Vagina (tissue), 2 donors: ENCODE measurements at regions not wholly inside any gene's neighbourhood (a gene's known extent, or its start where the extent isn't known, plus 50 kb on each side); places are given as distances from the start of the nearest gene placed in this dataset.

Experiments used
- CTCF ChIP-seq, 3 experiments: fragments of 450-650 bp in 2 of 3; fragments of 200-600 bp in 1 of 3; sonication (generic) in 1 of 3; IDR thresholded peaks; one replicate each; pipeline ENCODE4 v1.5.1; 2017 to 2019; ENCODE audit warnings: antibody characterized with exemption in 3 of 3, mild to moderate bottlenecking in 2 of 3, moderate library complexity in 2 of 3
- POLR2A ChIP-seq, 2 donors: fragments of 450-650 bp; IDR thresholded peaks; one replicate each; pipeline ENCODE4 v1.6.1; 2017; ENCODE audit warnings: antibody characterized with exemption in 2 of 2, mild to moderate bottlenecking in 2 of 2, moderate library complexity in 2 of 2

DNA sequence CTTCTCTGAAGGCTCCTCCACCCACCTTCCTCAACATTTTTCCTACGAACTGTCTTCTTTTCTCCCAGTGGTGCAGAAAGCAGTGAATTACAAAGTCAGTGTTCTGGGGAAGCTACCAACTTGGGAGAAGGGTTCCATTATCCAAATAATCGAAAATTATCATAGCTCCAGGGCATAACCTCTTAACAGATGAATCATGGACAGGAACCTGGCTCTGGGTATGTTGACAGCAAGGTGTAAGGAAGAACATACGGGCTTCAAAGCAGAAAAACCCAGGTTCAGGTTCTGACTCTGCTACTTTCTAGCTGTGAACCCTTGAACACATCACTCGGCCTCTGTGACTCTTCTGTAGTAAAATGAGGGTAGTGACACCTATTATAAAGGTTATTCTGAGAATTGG is 351.3 kb downstream of the ENC1 start:
- TF ChIP-seq CTCF (IDR thresholded peaks at IDR 0.05) (no peak), POLR2A (IDR thresholded peaks at IDR 0.05) (no peak)
